ENCODE measurements at regions not wholly inside any gene's neighbourhood (a gene's known extent, or its start where the extent isn't known, plus 50 kb on each side); places are given as distances from the start of the nearest gene placed in this dataset.

DNA sequence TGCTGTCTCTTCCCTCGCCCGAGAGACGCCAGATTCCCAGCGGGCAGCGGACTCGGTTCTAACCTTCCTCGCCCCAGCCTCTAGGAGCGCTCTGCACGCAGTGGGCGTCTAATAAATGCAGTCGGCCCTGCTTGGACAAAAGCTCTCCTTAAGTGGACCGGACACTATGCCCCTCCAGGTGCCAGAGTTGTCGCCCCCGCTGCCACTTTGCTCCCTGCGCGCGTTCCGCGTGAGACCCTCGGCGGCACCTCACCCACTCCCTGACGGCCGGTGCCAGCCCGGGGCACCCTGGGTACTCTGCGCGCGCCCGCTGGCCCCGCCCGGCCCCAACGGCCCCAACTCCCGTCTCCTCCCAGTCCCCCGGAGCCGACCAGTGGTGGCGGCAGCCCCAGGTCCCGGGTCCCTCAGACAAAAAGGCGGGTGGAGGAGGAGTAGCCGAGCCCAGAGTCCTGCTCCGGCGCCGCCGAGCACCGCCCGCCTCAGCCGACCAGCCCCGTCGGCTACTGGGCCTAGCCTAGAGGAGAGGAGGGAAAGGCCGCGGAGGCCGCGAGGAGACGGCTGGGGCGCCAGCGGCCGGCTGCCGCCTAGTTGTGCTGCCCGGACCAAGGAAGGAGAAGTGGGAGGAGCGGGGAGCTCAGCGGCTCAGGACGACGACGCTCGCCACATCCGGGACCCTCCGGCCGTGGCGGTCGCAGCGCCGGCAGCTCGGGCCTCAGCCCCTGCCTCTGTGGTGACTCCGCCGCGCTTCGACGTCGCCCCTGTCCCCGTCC lies 123.0 kb downstream of the GOSR1 start (continued):
- TF ChIP-seq ZSCAN22 (CRISPR knock-in tag; IDR thresholded peaks at IDR 0.05) (0 out of 2 replicates have a peak, but pooled peaks have one; percentile 34), POLR2G (IDR thresholded peaks at IDR 0.05; ENCODE audit: low read depth, low read length) (peak; percentile 94), U2AF1 (optimal IDR thresholded peaks at IDR 0.05; ENCODE audit: low read depth, low read length) (no peak), NKX3-1 (CRISPR knock-in tag; IDR thresholded peaks at IDR 0.05) (no peak), ZNF350 (CRISPR knock-in tag; IDR thresholded peaks at IDR 0.05; ENCODE audit: borderline replicate concordance, low read depth) (peak; percentile 69; the same call in 1 of the 2 replicates), NFE2 (CRISPR knock-in tag; IDR thresholded peaks at IDR 0.05) (no peak), SRSF9 (IDR thresholded peaks at IDR 0.05; ENCODE audit: borderline replicate concordance, insufficient read depth, low read depth, low read length, poor library complexity, severe bottlenecking) (no peak), ZNF430 (CRISPR knock-in tag; IDR thresholded peaks at IDR 0.05) (peak; percentile 94), NFKB2 (CRISPR knock-in tag; IDR thresholded peaks at IDR 0.05; ENCODE audit: borderline replicate concordance) (no peak; the same call in 1 of the 2 replicates), NFIB (CRISPR knock-in tag; IDR thresholded peaks at IDR 0.05; ENCODE audit: borderline replicate concordance) (no peak), HNRNPUL1 (IDR thresholded peaks at IDR 0.05; ENCODE audit: low read depth, low read length) (no peak), ZNF839 (CRISPR knock-in tag; IDR thresholded peaks at IDR 0.05; ENCODE audit: borderline replicate concordance) (no peak)
- TF ChIP-seq, protein P1, sequence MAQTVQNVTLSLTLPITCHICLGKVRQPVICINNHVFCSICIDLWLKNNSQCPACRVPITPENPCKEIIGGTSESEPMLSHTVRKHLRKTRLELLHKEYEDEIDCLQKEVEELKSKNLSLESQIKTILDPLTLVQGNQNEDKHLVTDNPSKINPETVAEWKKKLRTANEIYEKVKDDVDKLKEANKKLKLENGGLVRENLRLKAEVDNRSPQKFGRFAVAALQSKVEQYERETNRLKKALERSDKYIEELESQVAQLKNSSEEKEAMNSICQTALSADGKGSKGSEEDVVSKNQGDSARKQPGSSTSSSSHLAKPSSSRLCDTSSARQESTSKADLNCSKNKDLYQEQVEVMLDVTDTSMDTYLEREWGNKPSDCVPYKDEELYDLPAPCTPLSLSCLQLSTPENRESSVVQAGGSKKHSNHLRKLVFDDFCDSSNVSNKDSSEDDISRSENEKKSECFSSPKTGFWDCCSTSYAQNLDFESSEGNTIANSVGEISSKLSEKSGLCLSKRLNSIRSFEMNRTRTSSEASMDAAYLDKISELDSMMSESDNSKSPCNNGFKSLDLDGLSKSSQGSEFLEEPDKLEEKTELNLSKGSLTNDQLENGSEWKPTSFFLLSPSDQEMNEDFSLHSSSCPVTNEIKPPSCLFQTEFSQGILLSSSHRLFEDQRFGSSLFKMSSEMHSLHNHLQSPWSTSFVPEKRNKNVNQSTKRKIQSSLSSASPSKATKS (CRISPR knock-in tag; IDR thresholded peaks at IDR 0.05), result no peak
- TF ChIP-seq, protein P2, sequence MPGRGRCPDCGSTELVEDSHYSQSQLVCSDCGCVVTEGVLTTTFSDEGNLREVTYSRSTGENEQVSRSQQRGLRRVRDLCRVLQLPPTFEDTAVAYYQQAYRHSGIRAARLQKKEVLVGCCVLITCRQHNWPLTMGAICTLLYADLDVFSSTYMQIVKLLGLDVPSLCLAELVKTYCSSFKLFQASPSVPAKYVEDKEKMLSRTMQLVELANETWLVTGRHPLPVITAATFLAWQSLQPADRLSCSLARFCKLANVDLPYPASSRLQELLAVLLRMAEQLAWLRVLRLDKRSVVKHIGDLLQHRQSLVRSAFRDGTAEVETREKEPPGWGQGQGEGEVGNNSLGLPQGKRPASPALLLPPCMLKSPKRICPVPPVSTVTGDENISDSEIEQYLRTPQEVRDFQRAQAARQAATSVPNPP (CRISPR knock-in tag; IDR thresholded peaks at IDR 0.05), result peak; percentile 66; the same call in 1 of the 2 replicates
- TF ChIP-seq, protein P3, sequence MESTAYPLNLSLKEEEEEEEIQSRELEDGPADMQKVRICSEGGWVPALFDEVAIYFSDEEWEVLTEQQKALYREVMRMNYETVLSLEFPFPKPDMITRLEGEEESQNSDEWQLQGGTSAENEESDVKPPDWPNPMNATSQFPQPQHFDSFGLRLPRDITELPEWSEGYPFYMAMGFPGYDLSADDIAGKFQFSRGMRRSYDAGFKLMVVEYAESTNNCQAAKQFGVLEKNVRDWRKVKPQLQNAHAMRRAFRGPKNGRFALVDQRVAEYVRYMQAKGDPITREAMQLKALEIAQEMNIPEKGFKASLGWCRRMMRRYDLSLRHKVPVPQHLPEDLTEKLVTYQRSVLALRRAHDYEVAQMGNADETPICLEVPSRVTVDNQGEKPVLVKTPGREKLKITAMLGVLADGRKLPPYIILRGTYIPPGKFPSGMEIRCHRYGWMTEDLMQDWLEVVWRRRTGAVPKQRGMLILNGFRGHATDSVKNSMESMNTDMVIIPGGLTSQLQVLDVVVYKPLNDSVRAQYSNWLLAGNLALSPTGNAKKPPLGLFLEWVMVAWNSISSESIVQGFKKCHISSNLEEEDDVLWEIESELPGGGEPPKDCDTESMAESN (CRISPR knock-in tag; conservative IDR thresholded peaks at IDR 0.05), result peak; percentile 48
